Epidermal melanocyte (primary cell): ENCODE measurements at regions not wholly inside any gene's neighbourhood (a gene's known extent, or its start where the extent isn't known, plus 50 kb on each side); places are given as distances from the start of the nearest gene placed in this dataset.

Experiments
- DNase-seq: peaks from one replicate; pipeline ENCODE4 v3.0.0; 2011; ENCODE audit warnings: low spot score; ENCODE audit not compliant: insufficient read length

DNA sequence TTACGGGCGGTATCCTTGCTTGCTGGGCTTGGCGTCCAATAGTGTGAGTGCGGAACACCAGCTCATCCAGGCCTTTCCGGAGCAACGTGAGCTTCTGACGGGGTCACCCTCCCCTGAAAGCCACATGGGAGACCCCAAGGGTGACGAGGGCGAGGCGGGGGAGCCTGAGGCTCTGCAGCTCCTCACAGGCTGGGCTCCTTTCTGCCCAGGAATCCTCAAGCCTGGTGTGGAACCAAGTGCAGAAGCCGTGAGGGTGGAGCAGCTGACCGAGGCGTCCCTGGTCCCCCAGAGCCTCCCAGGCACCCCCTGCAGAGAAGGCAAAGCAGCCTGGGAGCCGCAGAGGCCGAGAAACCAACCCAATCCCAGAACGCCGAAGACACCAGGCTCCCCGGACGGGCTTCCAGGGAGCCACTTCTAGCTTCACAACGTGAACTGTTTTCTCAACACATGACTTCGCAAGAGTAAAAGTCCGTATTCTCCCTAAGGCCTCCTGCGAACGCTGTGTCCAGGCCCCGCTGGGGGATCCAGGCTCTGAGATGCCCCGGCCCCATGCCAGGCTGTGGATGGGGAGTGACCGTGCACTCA is 530.3 kb downstream of the BRD1 start:
- no peak for DNase-seq

DNA sequence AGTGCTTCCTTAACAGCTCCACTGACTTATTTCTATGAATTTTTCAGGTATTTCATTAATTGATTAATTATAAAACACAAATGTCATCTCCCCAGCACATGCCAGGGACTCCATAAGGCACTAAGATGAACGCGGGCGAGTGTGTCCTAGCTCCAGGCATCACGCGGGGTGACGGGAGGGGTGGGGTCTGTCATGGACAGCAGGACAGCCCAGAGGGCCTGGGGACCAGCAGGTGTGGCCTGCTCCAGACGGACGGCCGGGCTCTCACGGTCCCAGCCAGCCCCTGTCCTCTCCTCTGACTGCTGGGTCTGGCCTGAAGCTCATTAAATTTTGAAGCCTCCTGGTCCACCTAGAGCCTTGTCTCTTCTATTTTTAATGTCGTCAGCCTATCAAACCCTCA is 531.1 kb downstream of the BRD1 start:
- no peak for DNase-seq

DNA sequence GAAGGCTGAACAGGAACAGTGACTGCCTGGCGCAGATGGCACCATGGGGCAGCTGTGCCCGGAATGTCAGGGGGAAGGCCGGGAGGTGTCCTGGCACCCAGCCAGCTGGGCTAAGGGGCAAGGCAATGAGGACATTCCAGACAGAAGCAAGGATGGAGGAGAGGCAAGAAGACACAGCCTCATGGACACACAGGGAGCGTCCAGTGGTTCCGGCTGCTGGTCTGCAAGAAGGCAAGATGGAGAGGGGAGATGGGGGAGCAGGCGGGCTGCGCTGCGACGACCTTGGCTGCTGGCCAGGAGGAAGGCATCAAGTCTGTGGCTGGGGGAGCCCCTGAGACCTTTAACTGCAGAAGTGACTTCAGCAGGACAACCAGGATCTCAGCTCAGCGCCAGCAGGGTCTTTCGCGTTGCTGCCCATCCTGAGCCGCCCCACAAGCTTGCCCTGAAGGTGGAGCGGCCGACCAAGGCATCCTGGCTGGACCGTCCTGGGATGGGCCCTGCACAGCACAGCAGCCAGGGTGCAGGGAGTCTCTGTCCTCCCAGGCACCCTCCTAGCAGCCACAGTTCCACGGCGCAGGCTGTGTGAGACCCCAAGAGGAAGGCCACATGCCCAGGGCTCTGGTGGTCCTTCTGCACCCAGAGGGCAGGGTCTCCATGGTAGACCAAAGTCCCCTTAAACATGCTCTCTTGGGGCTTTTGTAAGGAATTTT is 531.7 kb downstream of the BRD1 start:
- no peak for DNase-seq

DNA sequence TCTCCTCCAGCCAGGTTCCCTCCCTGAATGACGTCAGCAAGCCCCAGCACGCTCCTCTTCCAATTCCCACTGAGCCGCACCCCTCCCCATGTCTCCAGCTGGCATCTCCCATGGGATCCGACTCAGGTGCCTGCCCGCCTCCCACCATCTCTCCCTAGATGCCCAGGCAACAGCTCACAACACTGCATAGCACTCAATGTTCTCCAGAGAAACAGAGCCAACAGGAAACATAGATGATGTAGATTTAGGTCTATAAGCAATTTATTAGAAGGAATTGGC is 532.3 kb downstream of the BRD1 start:
- DNase-seq: no peak

DNA sequence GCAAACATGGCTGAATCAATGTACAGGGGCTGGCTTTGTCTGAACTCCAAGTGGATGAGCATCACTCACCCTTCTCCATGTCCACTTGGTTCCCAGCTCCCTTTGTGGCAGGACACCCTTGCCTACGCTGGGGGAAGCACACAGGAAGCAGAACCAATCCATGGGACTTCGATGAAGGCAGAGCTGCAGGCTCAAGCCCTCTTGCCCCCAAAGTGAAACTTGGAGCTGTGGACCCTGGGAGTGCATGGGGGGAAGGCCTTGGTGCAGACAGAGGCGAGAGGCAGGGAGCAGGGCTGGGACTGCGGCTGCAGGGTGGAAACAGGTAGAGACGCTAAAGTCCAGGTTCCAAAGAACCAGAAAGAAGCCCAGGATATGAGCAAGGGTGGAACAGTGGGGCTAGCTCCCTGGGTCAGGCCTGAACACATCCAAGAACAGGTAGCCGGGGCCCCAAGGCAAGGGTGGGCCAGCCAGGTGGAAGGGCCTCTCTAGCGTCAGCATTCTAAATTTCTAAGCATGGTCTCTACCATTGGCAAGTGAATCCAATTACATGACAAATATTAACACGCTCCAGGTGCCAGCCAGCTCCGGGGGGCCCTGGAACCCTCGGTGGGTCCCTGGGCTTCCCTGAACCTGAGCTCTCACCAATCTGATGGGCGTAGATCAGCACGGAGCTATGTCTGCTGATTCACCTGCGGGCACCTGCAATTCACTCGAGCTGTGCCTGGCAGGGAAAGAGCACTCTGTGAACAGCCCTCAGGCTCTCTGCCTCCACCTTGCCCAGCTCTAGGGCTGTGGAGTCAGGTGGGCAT is 532.8 kb downstream of the BRD1 start:
- no peak for DNase-seq

DNA sequence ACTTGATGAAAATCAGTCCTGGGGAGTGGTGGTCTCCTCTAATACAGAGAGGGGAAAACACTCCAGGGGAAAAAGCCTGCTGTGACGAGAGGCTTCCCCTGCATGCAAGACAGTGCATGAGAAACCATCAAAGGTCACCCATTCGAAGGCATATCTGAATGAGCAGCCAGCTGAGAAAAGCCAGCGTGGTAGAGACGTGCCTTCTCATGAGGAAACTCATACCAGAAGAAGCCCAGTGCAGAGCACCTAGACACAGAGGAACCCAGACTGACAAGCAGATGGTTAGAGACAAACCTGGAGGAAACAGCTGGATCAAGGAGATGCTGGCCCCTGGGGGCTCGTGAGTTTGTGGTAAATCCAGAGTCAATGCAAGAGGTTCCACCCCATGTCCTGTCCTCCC is 534.8 kb downstream of the BRD1 start:
- DNase-seq: no peak

DNA sequence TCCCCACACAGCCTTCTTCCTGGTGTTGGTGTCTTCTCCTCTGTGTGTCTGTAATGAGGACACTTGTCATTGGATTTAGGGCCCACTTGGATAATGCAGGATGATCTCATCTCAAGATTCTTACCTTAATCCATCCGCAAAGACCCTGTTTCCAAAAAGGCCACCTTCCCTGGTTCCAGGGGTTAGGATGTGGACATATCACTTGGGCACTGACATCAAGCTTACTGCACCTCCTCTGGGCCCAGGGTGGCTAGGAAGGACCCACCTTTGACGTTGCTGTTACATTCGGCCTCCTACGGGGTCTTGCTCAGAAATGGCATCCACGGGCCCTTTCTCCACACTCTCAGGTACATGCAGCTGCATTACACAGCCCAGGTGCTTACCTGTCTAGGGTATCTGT is 535.9 kb downstream of the BRD1 start:
- DNase-seq: no peak

DNA sequence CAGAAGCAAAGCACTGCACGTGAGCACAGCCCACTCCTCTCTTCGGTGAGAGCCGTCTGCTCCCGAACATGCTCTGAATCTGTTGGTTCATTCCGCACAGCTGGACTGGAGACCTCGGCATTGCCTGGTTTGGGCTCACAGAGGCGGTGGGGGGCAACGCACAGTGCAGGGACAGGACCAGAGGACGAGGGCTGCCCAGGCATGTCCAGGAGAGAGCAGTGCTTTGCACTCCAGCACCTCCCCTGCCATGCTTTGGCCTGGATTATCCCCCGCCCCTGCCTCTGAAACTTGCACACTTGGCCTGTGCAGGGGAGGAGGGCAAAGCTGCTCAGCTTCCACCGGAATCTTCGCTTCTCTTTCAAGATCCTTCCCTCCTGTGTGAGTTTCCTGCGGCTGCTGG is 536.5 kb downstream of the BRD1 start:
- no peak for DNase-seq

DNA sequence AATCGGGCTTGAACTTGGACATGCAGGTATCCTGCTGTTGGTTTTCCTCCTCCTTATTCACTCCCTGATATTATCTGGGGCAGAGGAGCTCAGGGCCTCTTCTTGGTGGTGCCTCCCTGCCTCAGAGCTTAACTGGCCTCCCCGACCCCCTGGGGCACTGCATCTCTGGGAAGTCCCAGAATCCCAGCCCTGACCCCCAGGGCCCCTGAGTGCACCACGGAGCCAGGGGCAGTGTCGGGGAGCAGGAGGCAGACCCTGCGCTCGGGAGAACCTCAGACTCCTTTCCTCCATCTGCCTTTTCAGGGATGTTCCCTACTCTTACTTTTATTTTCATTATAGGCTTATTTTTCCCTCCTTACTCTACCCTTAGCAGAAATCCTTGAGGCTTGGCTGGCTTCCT is 537.0 kb downstream of the BRD1 start:
- no peak for DNase-seq

DNA sequence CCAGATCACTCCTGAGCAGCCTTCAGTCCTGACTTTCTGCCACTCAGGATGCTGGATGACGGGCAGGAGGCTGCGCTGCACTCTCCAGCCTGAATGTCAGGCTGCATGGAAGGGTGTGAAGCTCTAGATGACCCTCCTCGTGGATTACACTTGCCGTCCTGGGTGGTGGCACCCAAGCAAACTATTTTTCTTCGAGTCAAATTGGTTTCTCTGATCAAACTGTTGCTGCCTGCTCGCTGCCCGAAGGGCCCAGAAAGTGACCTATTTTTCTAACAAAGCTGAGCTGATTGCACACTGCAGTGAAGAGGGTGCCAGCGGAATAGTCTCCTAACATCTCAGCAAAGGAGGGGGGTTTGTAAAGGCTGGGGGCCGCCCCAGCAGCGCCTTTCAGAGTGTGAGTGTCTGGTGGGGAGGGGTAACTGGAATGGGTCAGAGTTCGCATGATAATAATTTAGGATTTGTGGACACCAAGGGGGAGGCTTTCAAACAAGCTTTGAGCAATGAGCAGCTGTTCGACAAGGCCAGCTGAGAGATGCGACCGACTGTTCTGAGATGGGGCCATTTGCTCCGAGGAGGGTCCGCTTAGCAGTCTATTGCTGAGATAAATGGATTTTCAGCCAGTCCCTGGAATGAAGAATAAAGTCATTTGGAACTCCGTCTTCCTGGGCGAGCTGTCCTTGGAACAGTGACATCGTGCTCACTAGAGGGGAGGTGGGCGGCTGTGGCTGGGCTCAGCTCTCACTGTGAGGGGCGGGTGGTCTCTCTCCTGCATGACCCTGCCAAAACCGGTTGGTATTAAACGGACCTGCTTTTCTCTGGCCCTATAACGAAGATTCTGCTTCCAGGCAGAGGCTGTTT is 537.6 kb downstream of the BRD1 start:
- DNase-seq: no peak

DNA sequence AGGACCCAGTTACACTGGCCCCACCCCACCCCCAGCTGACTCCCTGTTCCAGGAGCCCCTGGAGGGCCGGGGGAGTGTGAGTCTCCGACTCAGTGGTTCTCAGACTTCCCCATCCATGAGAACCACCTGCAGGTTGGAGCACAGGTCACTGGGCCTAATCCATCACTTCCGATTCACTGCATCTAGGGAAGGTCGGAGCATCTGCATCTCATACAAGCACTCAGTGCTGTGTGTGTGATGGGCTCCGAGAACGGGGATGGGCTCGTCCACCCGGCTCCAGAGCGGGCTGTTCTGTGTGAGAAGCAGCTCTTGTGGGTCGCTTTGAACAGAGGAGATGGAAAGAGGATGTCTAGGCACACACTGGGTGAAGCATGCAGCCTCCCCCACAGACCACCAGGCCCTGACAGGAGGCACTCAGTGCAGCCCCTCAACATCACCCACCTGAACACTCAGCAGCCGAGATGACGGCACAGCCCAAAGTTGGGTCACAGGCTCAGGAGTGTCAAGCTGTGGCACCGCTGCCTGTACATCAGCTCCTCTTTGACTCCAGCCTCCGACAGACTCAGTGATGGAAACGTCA is 541.4 kb downstream of the BRD1 start:
- no peak for DNase-seq

DNA sequence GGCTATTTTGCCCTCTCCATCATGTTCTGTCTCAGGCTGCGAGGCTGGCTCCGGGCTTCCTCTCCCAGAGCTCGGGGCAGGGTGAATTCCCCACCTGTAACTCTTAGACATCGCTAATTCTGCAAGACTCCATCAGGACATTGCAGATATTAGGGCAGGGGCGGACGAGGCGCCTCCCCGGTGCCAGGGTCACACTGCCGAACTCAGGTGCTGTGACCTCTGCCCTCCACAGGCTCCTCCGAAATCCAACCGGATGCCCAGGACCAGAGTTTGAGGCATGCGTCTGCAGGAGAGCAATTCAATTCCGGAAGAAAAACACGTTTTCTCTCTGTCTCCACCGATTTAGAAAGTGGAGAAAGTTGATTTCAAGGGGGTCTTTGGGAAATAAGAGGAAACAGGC is 542.7 kb downstream of the BRD1 start:
- no peak for DNase-seq

DNA sequence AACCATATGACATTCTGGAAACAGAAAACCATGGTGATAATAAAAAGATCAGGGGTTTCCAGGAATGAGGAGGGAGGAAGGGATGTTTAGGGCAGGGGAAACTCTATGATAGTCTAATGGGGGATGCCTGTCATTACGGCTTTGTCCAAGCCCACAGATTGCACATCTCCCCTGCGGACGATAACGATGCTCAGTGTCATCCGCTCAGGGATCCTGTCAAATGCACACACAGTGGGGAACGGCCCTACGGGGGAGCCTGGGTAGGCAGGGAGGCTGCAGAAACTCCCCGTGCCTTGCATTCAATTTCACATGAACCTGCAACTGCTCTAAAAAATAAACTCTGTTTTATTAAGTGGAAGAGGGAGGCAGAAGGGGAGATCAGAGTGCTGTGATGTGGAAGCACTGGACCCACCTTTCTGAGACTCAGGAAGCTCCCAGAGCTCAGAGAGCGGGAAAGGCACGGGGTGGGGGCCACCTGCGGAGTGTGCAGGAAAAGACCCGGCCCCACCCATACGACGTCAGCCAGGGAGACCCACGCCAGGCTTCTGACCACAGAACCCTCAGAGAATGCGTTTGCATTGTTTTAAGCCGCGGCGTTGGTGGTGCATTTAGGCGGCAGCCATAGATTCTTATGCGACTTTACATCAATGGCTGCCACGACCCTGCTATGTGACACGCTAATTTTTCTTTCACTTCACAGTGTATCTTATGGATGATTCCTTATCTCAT is 543.5 kb downstream of the BRD1 start:
- DNase-seq: no peak

DNA sequence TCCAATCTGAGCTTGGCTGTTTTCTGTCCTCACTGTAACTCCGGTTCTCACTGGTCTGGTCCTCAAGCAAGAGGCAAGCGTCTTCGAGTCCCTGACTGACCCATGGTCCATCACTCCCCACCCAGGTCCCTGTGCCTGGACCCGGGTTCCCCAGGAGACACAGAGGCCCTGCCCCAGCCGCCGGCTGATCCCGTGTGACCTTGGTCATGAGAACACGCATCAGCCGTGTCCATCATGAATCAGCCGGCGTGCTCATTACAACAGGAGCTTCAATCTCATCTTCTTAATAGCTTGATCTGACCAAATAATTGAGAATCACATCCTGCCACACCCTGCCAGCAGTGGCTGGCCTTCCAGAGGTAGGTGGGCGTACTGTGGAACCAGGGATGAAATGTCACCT is 545.1 kb downstream of the BRD1 start:
- DNase-seq: no peak

DNA sequence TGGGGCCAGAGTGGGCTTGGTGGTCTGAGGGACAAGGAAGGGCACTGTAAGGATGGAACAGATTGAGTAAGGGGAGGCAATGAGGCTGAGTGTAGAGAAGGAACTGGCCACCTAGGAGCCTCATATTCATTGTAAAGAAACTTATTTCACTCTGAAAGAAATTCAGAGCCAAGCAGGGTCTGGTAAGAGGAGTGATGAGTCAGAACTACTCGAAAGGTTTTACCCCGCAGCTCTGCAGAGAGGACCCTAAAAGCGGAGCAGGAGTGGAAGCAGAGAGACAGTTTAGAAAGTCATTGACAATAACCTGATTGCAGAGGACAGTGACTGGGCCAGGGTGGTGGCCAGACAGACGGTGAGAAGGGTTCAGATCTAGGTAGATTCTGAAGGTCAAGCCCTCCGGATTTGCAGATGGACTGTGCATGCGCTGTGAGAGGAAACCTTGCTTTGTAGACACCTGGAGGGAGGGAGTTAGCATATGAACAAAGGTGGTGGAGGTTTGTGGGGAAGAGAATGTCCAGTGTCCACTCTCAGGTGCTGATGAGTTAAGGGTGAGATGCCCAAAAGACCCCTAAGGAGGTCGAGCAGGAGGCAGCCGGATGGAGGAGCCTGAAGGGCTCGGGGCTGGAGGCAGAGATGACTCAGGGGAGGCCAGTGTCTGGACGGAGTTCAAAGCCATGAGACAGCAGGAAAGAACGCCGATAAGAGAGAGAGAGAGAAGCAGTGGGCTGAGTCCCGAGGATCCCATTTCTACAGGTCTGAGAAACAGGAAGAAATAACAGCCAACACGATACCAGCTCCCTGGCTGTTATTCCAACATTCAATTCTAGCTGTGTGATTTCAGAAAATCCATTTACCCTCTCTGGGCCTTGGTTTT is 546.0 kb downstream of the BRD1 start:
- no peak for DNase-seq

DNA sequence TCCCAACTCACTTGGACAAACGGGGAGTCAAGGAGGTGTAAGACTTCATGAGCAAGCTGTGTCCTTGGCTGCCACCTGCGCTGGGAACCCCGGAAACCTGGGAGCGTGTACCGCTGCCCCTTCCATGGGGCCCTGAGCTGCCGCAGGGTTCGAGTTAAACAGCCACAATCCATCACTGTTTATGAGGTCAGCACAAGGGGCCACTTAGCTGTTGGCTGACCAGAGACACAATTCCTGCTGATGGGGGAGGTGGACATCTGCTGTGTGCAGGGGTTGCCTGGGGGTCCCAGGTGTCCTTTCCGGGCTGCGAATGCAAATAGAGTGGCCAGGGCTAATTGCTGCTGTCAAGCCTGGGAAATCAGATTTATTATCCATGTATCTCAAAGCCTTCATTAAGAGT is 549.3 kb downstream of the BRD1 start:
- DNase-seq: no peak

DNA sequence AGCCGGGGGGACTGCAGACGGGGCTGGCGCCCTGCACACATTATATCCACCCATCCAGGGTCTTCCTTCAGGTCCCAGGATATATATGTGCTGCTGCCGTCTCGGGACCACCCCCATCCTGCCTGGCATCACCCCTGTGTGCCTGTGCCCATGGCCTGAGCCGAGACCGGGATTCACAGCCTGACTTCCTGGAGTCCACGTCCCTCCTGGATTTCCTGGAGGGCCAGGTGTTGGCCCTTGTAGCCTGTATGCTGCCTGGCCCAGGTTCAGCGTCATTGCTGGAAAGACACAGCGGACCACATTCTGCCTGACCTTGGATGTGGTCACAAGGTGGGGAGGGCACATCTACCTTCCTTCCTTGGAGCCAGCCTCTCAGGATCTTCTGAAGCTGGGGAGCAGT is 551.1 kb downstream of the BRD1 start:
- DNase-seq: no peak

DNA sequence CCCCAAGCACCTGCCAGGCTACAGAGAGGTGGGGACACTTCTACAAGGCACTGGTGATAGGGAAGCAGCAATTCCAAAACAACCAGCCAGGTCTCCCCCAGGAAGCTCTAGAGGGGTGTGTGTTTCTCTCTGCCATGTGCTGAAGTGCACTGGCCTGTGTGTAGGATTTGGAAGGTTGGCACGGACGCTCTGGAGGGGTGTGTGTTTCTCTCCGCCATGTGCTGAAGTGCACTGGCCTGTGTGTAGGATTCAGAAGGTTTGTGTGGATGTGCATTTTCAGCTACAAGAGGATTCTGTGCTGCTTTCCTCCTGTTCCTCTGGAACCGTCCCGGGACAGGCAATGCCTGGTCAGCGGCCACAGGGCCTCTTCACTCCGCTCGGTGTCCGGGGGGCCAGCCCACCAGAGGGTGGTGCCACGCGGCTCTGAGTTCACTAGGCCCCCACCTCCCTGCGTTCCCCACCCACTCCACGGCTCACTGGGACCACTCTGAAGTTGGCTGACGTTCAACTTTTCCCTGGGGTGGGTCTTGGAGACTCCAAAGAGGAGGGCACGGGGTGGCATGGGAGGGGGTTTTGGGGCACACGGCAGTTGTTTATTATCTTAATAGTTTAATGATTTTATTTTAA is 552.8 kb downstream of the BRD1 start:
- no peak for DNase-seq

DNA sequence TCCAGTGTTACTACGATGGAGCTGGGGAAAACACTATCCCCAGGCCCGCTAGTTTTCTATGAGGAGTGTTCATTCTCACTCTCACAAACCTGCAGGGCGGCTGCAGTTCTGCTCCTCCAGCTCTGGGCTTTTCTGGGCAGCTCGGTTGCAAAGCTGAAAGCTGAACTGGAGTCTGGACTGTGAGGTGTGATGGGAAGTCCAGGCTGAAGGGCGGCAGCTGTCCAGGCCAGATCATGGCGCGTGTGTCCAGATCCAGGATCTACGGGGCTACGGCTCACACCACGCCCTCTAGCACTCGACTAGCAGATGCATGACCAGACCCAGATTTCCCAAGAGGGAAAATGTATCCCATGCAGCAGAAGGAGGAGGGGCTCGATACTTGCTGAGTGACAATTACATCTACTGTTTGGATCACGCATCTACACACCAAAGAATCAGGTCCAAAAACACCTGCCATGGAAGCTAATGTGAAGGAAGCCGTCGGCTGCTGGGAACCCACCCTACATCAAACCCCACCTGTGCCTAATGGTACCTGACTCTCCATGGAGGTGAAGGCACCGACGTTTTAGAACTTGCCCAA is 555.0 kb downstream of the BRD1 start:
- no peak for DNase-seq
